ENCODE measurements at regions not wholly inside any gene's neighbourhood (a gene's known extent, or its start where the extent isn't known, plus 50 kb on each side); places are given as distances from the start of the nearest gene placed in this dataset.
"Not testable (repeated sequence)": the region's sequence is repeated elsewhere in the genome, so short reads cannot be mapped to it uniquely, and the experiment has no call there.

- TF ChIP-seq CTCF, POLR2A, EP300 (IDR thresholded peaks at IDR 0.05): not testable (repeated sequence)
Observed at GRCh38 chr22:11324439-11325037, 4203.5 kb upstream of the OR11H1 start.
